Activated CD4-positive, alpha-beta T cell treated with anti-CD3 and anti-CD28 coated beads, Interleukin-10, Interleukin-2, amounts not matched to agents 100 ng/mL and 50 ng/mL, durations not matched to agents 16 hours and 8 hours (primary cell): ENCODE measurements at regions not wholly inside any gene's neighbourhood (a gene's known extent, or its start where the extent isn't known, plus 50 kb on each side); places are given as distances from the start of the nearest gene placed in this dataset.

ENCODE experiments used
- DNase-seq: peaks from one replicate; pipeline ENCODE4 v3.0.0-alpha.2; 2020

DNA sequence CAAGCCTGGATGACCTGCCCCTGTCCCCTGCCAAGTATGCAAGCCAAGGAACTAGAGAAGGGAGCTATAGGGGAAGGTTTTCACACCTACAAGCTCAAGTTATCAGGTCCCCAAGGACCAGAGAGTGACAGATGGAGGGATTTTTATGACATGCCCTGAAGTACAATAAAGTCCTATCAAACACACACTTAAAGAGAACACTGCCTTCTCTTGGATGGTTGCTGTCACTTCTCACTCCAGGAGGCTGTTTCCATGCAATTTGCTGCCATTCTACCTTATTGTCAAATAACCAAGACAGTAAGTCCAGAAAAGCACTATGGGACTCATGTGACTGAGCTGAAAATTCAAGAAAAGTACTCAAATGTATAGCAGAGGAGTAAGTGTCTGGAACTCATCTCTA, 76.6 kb upstream of the DDX18 start:
- no peak for DNase-seq

DNA sequence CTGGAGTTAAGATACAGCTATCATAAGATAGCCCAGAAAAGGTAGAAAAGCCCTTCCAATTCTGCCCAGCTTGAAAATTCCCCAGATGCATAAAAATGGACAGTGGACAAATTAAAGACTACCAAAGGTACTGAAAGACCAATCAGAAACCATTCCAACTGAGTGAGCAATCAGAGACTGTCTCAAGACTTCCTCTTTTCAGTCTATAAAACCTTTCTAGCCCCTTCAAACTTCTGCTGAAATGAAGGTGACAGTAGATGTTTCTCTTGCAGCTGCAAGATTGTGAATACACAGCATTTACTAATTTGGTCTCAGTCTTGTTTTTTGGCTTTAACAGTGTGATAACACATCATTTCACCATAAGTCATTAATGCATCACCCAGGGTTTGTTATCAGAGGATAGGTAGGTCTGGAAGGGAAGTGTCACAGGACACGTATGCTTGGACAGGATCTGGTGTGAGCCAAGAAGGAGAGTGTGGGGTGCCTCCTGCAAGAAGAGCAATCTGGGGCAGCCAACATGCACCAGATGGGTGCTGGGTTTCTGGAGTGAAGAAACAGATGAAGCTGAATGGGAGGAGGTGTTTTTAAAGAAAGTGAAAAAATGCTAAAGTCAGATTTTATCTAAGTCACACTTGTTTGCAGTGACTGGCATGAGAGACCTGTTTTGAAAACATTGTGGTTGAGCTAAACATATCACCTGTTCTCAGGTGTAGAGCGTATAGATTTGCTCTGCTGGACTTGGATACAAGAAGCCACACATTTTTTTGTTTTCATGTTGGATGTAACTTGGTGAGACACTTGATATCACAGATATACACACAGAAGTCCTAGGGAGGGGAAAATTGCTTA, 75.3 kb upstream of the DDX18 start:
- no peak for DNase-seq

DNA sequence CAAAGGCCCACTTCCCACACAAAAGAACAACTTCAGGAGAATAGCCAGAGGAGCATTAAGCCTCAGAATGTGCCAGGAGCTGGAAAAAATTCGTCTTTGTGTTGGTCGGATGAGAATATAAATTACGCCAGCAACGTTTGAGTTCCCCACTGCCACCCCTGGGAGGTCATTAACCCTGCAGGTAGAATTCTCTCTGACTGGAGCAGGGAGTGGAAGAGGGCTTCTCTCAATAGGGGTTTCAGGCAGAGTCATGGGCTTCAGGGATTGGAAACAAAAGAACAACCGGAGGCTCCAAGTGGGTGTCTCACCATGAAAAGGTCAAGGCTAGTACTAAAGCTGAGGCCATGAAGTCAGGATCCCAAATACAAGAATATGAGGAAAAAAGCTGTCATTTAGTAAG, 69.0 kb upstream of the DDX18 start:
- no peak for DNase-seq

DNA sequence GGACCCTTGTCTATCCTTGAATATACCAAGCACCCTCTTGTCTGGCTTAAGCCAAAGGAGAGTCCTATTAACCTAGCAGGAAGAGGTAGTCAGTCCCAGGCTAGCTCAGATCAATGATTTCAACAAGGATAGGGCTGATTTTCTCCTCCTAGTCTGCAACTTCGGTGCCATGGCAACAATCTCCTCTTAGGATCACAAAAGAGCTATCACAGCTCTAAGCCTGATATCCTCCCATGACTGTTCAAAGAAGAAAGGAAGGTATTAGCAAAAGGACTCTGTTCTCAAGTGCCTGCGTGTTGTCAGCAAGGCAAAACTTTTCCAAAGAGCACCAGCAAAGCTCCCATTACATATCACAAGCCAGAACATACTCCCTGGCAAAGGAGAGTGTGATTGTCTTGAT, 58.7 kb upstream of the DDX18 start:
- DNase-seq, result no peak

DNA sequence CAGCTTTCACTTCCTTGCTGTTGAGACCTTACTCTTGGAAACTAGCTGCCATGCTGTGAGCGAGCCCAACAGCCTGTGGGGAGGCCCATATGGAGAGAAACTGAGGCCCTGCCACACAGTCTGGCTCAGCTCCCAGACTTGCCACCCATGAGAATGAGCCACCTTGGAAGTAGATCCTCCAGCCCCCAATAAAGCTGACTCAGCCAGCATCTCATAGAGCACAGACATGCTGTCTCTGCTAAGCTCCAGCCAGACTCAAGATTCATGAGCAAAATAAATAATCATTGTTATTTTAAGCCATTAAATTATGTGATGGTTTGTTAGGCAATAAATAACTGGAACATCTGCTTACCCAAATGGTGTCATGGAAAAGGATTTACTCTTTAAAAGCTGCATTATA, 53.6 kb upstream of the DDX18 start:
- no peak for DNase-seq

DNA sequence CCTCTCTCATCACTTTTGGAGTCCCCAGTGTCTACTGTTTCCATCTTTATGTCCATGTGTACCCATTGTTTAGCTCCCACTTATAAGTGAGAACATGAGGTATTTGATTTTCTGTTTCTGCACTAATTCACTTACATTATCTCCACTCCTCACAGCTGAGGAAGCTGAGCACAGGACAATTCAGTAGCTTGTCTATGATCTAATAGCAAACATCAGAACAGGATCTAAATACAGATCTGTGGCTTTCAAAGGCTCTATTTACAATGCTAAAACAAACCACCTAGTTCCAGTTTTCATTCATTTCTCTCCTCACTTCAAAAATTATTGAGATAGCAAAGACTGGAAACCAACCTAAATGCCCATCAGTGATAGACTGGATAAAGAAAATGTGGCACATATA, 52.0 kb upstream of the DDX18 start:
- no peak for DNase-seq

DNA sequence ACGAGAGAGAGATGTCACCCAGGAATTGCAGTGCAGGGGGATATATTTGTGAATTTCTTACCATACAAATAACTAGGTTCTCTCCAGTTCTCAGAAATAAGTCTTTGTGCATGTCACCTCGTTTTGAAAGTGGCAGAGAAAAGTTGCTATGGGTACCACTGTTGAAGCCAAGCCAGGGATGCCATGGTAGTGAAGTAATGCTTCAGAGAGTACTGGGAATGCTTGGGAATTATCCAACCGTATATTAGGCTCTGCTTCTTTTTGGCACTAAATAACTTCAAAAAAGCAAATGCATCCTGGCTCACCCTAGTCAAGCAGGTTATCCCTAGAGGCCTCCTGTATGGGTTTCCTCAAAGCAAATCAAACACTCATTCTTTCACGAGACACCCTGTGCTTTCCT, 50.7 kb upstream of the DDX18 start:
- no peak for DNase-seq
